ENCODE measurements at regions not wholly inside any gene's neighbourhood (a gene's known extent, or its start where the extent isn't known, plus 50 kb on each side); places are given as distances from the start of the nearest gene placed in this dataset.

DNA sequence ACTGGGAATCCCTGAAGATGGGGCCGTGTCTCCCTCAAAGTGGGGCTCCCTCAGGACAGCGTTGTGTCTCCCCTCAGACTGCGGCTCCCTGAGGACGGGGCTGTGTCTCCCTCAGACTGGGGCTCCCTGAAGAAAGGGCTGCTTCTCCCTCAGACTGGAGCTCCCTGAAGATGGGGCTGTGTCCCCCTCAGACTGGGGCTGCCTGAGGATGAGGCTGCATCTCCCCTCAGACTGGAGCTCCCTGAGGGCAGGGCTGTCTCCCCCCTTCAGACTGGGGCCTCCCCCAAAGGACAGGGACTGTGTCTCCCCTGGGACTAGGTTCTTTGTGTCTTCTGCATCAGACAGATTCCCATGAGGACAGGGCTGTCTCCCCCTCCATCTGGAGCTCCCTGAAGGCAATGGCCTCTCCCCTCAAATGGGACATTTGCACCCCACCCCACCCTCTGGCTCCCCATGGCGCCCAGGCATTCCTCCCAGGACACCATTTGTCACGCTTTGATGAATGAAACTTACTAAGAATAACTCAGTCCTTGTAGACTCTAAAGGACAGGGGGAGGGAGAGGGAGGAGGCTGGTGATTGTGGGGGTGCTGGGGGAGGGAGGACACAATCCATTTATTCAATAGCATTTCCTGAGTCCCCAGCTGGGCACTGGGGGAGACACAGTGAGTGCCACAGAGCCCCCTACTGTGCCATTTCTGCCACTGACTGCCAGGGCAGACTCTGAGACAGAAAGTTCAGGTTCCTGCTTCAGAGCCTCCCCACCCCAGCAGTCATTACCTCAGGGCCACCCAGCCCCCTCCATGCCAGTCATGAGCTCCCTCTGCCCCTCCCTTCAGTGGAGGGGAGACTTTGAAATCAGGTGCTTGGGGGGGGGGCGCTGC is 122.4 kb downstream of the MRPL14 start:
- H3K9me3 ChIP-seq = no peaks in the 10 kb centered on the region
- ATAC-seq (no peak), DNase-seq (no peak)
- peaks cover 14% of the 10 kb centered on the region for H3K4me1 ChIP-seq
- intact Hi-C loops (cut with DNase I) = no loop called here
- no peaks in the 10 kb centered on the region for H3K36me3 ChIP-seq
- TF ChIP-seq, protein P1, sequence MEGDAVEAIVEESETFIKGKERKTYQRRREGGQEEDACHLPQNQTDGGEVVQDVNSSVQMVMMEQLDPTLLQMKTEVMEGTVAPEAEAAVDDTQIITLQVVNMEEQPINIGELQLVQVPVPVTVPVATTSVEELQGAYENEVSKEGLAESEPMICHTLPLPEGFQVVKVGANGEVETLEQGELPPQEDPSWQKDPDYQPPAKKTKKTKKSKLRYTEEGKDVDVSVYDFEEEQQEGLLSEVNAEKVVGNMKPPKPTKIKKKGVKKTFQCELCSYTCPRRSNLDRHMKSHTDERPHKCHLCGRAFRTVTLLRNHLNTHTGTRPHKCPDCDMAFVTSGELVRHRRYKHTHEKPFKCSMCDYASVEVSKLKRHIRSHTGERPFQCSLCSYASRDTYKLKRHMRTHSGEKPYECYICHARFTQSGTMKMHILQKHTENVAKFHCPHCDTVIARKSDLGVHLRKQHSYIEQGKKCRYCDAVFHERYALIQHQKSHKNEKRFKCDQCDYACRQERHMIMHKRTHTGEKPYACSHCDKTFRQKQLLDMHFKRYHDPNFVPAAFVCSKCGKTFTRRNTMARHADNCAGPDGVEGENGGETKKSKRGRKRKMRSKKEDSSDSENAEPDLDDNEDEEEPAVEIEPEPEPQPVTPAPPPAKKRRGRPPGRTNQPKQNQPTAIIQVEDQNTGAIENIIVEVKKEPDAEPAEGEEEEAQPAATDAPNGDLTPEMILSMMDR (IDR thresholded peaks at IDR 0.05) = no peak
- no peak overlapping the region for H3K4me3 ChIP-seq
- no peak overlapping the region for H3K27ac ChIP-seq
- peaks cover 40% of the 10 kb centered on the region for H3K27me3 ChIP-seq (ENCODE audit: low read depth)

DNA sequence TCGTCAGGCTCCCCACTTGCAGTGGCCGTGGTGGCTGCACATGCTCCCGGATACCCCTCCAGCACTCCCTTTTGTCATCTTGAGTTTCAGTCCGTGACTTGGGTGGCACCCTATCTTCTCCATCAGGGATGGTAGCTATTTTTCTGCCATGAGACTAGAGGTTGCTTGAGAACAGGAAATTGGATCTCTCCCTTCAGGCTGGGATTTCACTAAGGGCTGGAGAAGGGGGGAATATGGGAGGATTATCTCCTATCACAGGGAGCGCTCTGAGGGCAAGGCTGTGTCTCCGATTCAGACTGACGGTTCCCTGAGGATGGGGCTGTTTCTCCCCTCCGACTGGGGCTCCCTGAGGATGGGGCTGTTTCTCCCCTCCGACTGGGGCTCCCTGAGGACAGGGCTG is 123.1 kb downstream of the MRPL14 start:
- Histone ChIP-seq H3K27ac (no peak overlapping the region), H3K4me1 (peaks cover 14% of the 10 kb centered on the region), H3K4me3 (no peak overlapping the region), H3K36me3 (no peaks in the 10 kb centered on the region), H3K27me3 (ENCODE audit: low read depth) (peaks cover 42% of the 10 kb centered on the region), H3K9me3 (no peaks in the 10 kb centered on the region)
- TF ChIP-seq, protein P1 (IDR thresholded peaks at IDR 0.05) = no peak
- ATAC-seq (no peak), DNase-seq (no peak)
- intact Hi-C loops (cut with DNase I) = no loop called here

DNA sequence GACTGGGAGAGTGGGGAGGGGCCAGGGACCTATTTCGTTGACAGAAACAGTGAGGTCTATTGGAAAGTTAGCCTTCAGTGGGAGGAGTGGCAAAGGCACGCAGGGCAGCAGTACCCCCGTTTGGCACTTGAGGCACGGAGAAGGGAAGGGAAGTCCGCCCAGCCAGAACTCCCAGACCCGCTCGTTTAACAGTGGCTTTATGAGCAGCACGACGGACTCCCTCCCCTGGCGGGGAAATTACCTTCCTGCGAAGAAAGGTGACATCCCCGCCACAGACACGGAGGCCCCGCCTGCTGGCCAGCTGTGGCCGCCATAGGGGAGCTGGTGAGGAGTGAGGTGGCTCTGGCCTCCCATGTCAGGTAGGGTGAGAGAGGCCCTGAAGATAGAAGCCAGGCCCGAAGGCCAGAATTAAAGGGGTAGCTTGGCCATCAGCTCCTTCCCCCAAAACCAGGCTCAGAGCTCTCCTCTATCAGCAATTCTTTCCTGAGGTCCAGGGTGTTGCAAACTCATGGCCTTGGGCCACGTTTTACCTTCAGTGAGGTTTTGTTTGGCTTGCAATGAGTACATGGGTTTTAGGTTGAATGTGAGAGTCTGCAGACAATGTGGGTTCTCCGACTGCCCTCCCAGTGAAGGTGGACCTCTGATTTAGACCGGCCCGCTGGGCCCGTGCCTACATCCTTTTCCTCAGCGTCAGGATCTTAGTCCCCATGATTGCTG is 123.7 kb downstream of the MRPL14 start:
- no peak for DNase-seq
- H3K27ac ChIP-seq = no peak overlapping the region
- H3K27me3 ChIP-seq (ENCODE audit: low read depth) = peaks cover 42% of the 10 kb centered on the region
- H3K9me3 ChIP-seq = no peaks in the 10 kb centered on the region
- H3K4me1 ChIP-seq = peaks cover 14% of the 10 kb centered on the region
- peak overlapping the region; percentile 44 for H3K4me3 ChIP-seq
- intact Hi-C loops (cut with DNase I) = no loop called here
- no peaks in the 10 kb centered on the region for H3K36me3 ChIP-seq
- ATAC-seq = no peak
- TF ChIP-seq, protein P1 (IDR thresholded peaks at IDR 0.05) = no peak

DNA sequence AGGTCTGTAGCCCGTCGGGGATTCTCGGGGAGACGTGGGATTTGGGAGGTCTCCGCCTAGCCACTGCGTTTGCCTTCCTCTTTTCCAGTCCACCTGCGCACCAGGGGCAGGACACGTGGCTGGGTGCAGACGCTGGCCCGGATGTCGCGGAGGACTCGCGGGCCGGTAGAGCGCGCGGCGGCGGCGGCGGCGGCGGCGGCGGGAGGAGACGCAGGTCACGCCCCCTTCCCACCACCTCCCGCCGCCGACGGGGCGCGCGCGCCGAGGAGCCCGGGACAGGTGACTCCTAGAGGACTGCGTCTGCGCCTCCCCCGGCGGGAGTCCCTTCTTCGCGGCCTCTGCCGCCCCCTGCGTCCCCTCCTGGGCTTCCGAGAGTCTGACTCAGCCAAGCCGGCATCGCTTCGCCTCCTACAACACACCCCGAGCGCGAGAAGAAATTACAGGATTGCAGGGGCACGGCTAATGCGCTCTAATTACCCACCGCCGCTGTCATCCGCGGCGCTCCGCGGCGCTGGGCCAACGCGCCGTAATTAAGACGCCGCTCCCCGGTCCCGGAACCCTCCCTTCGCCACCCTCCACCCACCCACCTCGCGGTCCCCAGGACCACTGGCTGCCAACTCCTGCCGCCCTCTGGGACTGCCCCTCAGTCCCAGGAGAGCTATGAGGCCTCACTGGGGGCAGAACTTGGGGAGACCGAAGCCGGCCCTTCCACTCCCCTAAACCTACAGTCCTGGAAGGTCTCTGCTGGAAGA is 124.5 kb downstream of the MRPL14 start:
- intact Hi-C loops (cut with DNase I) = no loop called here
- H3K9me3 ChIP-seq = no peaks in the 10 kb centered on the region
- peak overlapping the region; percentile 74 for H3K27ac ChIP-seq
- TF ChIP-seq, protein P1 (IDR thresholded peaks at IDR 0.05) = no peak
- no peaks in the 10 kb centered on the region for H3K36me3 ChIP-seq
- peak; percentile 73 for DNase-seq
- peak; percentile 14 to 48 for ATAC-seq
- H3K4me3 ChIP-seq = peak overlapping the region; percentile 44
- peaks cover 42% of the 10 kb centered on the region for H3K27me3 ChIP-seq (ENCODE audit: low read depth)
- H3K4me1 ChIP-seq = peaks cover 14% of the 10 kb centered on the region

DNA sequence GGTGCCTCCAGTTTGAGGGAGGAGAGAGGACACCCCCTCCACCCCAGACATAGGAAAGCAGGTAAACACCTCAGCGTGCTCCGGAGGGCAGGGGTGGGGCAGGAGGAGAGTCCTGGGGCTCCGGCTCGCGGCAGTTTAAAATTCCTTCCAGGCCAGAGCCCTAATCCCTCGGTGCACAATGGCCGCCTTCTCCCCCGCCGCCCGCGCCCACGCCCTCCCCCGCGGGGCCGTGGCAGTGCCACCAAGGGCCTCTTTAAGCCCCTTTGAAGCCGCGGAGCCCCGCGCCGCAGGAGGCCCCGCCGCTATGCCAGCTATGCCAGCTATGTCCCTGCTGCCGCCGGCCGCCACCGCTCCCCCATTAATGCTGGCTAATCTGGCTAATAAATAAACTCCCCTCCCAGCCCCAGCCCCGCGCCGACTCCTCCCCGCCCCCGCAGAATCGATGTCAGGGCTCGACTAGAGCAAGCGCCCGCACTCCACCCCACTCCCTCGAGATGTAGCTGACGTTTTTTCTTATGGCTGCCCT is 125.1 kb downstream of the MRPL14 start:
- intact Hi-C loops (cut with DNase I) = no loop called here
- TF ChIP-seq, protein P1 (IDR thresholded peaks at IDR 0.05) = no peak
- Histone ChIP-seq H3K36me3 (no peaks in the 10 kb centered on the region), H3K27me3 (ENCODE audit: low read depth) (peaks cover 42% of the 10 kb centered on the region), H3K9me3 (no peaks in the 10 kb centered on the region), H3K4me1 (peaks cover 14% of the 10 kb centered on the region), H3K27ac (peak overlapping the region; percentile 74), H3K4me3 (peak overlapping the region; percentile 44)
- ATAC-seq = peak; percentile 38 to 56
- peak; percentile 57 for DNase-seq

Measured in lower lobe of right lung (tissue), 2 donors.